ENCODE measurements at regions not wholly inside any gene's neighbourhood (a gene's known extent, or its start where the extent isn't known, plus 50 kb on each side); places are given as distances from the start of the nearest gene placed in this dataset.

DNA sequence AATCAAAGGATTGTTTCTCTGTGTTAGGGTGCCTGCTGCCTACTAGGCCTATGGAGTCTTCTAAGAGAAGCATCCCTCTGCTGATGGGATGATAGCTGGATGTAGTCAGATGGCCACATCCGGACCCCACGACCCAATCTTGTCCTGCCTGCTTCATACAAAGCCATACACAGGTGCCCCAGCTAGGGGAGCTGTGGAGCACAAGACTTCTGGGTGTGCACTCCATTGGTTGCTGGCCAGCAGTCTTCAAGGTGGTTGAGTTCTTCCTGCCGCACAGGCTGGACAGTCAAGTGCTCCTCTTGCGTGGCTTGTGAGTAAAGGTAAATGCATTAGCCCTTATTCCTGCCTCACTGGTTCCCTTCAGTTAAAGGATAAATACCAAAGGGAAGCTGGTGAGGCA, 120.2 kb downstream of the TEX36 start:
- DNase-seq (ENCODE audit: low read depth) = no peak
- TF ChIP-seq, protein P1, sequence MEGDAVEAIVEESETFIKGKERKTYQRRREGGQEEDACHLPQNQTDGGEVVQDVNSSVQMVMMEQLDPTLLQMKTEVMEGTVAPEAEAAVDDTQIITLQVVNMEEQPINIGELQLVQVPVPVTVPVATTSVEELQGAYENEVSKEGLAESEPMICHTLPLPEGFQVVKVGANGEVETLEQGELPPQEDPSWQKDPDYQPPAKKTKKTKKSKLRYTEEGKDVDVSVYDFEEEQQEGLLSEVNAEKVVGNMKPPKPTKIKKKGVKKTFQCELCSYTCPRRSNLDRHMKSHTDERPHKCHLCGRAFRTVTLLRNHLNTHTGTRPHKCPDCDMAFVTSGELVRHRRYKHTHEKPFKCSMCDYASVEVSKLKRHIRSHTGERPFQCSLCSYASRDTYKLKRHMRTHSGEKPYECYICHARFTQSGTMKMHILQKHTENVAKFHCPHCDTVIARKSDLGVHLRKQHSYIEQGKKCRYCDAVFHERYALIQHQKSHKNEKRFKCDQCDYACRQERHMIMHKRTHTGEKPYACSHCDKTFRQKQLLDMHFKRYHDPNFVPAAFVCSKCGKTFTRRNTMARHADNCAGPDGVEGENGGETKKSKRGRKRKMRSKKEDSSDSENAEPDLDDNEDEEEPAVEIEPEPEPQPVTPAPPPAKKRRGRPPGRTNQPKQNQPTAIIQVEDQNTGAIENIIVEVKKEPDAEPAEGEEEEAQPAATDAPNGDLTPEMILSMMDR (conservative IDR thresholded peaks at IDR 0.05; ENCODE audit: low read depth, low read length) = no peak
- H3K4me3 ChIP-seq (ENCODE audit: low read depth, low read length) = no peak overlapping the region

DNA sequence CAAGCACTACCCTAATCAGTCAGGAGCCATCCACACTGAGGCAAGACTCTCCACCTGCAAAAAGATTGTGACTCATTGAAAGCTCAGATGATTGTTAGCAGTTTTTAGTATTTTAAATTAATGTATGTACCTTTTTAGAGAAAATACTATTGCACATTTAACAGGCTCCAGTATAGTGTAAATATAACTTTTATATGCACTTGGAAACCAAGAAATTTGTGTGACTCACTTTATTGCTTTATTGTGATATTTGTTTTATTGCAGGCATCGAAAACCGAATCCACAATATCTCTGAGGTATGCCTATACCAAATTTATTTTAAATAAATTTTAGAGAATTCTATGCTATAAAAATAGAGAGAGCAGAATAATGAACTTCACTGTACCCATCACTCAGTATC, 122.0 kb downstream of the TEX36 start:
- no peak overlapping the region for H3K4me3 ChIP-seq (ENCODE audit: low read depth, low read length)
- no peak for DNase-seq (ENCODE audit: low read depth)
- TF ChIP-seq, protein P1 (conservative IDR thresholded peaks at IDR 0.05; ENCODE audit: low read depth, low read length) = no peak

DNA sequence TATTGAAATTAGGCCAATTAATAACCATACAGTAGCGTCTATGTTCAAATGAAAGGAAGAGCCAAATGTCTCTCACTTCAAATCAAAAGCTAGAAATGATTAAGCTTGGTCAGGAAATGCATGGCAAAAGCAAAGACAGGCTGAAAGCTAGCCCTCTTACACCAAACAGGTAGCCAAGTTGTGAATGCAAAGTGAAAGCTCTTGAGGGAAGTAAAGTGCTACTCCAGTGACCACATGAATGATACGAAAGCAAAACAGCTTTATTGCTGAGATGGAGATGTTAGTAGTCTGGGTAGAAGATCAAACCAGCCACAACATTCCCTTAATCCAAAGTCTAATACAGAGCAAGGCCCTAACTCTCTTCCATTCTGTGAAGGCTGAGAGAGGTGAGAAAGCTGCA, 123.8 kb downstream of the TEX36 start:
- H3K4me3 ChIP-seq (ENCODE audit: low read depth, low read length) = no peak overlapping the region
- TF ChIP-seq, protein P1 (conservative IDR thresholded peaks at IDR 0.05; ENCODE audit: low read depth, low read length) = no peak
- DNase-seq (ENCODE audit: low read depth) = no peak

DNA sequence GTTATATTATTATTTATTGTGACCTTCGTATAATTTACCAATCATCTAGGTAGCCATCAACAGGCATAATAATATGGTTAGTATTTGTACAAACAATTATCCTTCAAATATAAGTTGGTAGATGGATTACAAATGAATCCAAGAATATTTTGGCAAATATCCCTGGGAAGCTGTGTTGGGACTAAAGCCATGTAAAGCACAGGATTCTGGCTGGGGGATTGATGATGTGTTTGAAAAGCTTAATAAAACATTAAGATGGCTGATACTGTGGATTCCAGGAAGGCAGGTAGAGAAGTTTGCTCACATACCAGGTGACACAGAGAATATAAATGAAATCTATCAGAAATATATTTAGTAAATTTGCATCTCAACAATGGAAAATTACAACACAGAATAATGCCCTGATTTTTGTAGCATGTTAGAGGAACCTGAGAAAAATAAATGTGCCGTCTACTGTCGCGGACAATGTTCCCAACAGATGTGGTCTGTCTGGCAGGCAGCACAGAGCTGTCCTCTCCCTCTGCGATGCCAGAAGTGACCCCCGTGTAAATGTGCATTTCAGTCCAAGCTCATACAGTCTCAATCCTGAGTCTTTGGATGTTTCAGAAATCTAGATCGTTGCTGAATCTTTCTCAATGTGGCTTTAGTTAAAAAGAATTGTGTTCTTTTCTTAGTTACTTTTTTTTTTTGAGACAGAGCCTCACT, 125.0 kb downstream of the TEX36 start:
- H3K4me3 ChIP-seq (ENCODE audit: low read depth, low read length) = no peak overlapping the region
- TF ChIP-seq, protein P1 (conservative IDR thresholded peaks at IDR 0.05; ENCODE audit: low read depth, low read length) = no peak
- no peak for DNase-seq (ENCODE audit: low read depth)

DNA sequence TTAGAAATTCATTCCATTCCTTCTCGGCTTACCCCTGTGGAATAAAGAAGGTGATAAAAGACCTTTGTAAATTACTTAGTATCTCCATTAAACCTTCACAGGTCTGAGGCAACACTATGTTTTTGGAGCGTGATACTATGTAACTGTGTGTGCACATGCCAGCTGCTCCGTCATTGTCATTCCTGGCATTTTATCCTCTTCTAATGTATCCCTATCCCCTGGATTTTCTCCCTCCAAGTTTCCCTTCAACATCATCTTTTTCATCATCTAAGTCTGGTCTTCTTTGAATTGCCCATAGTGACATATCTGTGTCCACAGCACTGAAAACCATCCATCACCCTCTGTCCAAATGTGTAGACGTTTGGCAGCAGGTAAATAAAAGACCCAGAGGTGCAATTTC, 125.7 kb downstream of the TEX36 start:
- H3K4me3 ChIP-seq (ENCODE audit: low read depth, low read length) = no peak overlapping the region
- TF ChIP-seq, protein P1 (conservative IDR thresholded peaks at IDR 0.05; ENCODE audit: low read depth, low read length) = no peak
- no peak for DNase-seq (ENCODE audit: low read depth)

DNA sequence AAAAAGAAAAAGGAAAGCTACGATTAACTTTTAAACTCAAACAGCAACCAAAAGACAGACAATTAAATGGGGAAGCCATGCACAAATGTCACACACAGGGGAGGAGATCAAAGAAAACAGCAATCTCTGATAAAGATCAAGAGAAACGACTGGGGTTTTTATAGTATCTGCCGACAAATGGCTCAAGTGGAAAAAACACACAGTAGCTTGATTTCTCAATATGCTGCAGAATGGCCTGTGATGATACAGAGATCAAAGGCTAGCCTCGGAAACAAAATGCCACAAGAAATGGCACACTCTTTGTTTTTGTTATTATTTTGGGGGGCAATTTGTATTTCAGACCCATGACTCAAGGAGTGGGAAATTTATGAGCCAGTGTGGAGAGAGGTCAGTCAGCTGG, 126.1 kb downstream of the TEX36 start:
- H3K4me3 ChIP-seq (ENCODE audit: low read depth, low read length) = no peak overlapping the region
- TF ChIP-seq, protein P1 (conservative IDR thresholded peaks at IDR 0.05; ENCODE audit: low read depth, low read length) = no peak
- no peak for DNase-seq (ENCODE audit: low read depth)

DNA sequence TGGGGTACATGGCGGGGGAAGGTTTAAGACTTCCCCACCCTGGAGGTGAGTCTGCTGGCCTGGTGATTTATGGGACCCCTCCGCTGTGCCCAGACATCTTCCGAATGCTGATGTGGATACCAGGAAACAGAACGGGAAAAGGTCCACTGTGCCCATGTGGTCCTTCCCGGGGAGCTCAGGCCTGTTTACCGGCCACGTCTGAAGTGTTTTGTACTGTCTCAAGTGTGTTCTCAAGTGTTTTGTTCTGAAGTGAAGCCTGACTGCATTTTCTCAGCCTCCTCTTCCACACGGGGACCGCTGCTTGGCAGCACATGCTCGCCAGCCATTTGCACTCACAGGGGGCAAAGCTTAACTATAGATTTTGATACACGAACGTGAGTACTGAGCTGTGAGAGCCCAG, 127.2 kb downstream of the TEX36 start:
- TF ChIP-seq, protein P1 (conservative IDR thresholded peaks at IDR 0.05; ENCODE audit: low read depth, low read length) = no peak

More for the DNA sequence above, 127.2 kb downstream of the TEX36 start:
- no peak for DNase-seq (ENCODE audit: low read depth)
- no peak overlapping the region for H3K4me3 ChIP-seq (ENCODE audit: low read depth, low read length)

Measured in choroid plexus epithelial cell (primary cell).